HG02870 (cell line): ENCODE measurements at regions not wholly inside any gene's neighbourhood (a gene's known extent, or its start where the extent isn't known, plus 50 kb on each side); places are given as distances from the start of the nearest gene placed in this dataset.
"Not testable (repeated sequence)": the region's sequence is repeated elsewhere in the genome, so short reads cannot be mapped to it uniquely, and the experiment has no call there.

Experiments used
- ATAC-seq: cut with Tn5 transposase; IDR thresholded peaks from one replicate; pipeline ENCODE4 v1.9.1; 2021; ENCODE audit warnings: mild to moderate bottlenecking, moderate library complexity; ENCODE audit not compliant: unreplicated experiment

- ATAC-seq: no peak
These were observed 263.1 kb upstream of the RGMB start for GRCh38 chr5:98510143-98510985.

GRCh38 chr5:98513380-98513779 is 260.1 kb upstream of the RGMB start:
- no peak for ATAC-seq

- ATAC-seq: no peak
These were observed 259.2 kb upstream of the RGMB start for GRCh38 chr5:98514215-98514614.

- ATAC-seq: no peak
These were observed 256.8 kb upstream of the RGMB start for GRCh38 chr5:98516701-98517100.

- no peak for ATAC-seq
These were observed 255.7 kb upstream of the RGMB start for GRCh38 chr5:98517560-98518366.

DNA sequence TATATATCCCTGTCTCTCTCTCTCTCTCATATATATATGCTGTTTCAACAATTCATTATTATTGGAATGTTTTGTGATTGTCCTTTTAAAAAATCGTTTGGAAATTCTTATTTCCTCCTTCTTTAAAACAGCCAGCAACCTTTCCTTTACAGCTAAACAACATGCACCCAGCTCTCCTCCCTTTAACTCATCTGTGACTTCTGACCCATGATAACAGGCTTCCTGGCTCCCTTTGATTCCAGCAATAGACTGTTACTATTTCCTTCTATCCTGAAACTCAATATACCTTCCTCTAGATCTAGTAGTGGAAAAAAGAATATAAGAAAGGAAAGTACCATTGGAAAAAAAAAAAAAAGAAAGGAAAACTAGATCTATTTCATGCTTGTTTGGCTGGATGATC is 254.7 kb upstream of the RGMB start:
- ATAC-seq: no peak

DNA sequence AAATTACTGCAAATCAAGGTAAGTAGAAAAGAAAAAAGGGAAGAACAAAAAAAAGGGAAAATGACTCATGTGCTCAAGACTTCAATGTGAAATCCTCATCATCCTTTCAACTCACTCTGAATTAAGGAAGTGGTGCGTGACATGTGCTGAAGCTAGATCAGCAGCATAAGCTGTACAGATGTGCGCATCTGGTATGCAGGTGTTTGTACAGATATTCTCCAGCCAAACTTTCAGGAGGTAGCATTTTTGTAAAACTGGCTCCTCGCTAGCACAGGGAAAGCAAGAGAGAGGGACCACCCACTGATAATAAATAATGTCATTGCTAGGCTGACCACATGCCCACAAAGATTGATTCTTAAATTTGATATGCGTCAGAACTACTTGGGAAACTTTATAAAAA is 253.9 kb upstream of the RGMB start:
- ATAC-seq: no peak

DNA sequence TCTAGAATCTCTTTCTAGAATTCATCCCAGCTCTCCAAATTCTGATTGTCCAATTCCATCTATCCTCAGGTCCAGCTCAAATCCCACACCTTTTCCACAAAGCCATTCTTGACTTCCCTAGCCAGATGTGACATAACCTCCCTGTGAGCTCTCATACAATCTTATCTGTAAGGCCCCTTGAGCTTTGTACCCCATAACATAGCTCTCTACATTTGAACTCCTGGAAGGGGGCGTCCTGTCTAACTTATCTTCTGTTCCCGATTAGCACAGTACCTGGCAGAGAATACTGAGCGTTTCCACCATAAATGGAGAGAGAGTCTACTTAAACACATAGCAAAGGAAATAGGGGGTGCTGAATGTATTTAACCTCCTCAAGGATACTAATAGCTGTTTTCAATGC is 251.6 kb upstream of the RGMB start:
- ATAC-seq: no peak

- ATAC-seq: no peak
These were observed 248.7 kb upstream of the RGMB start for GRCh38 chr5:98524773-98525172.

DNA sequence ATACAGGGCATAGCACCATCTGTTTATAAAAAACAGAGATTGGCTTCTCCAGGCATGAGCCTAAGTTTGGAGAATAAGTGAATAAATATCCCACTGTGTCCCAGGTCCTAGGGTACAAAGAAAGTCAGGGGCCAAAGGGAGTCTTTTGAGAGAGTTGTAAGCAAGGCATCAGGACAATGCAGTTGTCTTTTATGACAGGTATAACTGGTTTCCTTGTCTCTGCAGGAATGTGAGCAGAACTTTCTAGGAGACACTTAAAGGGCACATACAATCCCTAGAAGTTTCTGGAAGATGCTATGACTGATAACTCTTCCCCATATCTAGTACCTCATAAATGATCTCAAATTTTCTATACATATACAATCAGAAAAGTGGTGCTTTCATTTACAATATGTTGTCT is 245.6 kb upstream of the RGMB start:
- ATAC-seq: no peak

DNA sequence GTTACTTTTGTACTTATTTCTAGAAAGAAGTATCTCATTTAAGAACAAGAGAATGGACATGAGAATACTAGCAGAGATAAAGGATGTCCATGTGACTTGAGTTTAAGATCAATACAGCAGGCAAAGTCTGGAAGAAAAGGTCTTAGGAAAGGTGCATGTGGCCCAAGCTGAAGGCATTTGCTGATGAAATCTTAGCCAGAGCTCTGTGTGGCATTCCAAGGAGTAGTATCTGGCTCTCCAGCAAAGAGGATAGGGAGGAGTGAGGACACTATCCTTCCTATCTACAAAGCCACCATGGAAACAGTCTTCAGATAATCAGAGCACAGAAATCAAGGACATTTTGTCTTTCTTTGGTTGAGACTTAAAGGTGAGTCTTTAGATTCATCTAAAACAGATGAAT is 244.1 kb upstream of the RGMB start:
- no peak for ATAC-seq

DNA sequence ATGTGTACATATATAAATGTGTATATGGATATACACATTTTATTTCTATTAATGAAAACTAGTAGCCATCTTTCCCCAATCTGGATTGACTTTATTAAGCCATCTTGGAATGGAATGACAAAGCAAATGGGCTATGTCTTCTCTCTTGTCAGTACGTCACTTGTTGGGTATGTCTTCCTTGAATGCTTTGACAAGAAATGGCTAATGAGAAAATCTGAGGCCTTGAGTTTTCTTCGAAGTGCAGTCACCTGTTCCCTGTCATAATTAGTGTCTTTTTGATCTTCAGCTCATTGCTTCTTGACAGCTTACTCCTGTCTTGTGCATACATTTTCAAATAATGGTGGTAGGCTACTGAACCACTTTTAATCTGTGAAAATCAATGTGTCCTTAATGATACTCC is 243.2 kb upstream of the RGMB start:
- ATAC-seq: no peak

DNA sequence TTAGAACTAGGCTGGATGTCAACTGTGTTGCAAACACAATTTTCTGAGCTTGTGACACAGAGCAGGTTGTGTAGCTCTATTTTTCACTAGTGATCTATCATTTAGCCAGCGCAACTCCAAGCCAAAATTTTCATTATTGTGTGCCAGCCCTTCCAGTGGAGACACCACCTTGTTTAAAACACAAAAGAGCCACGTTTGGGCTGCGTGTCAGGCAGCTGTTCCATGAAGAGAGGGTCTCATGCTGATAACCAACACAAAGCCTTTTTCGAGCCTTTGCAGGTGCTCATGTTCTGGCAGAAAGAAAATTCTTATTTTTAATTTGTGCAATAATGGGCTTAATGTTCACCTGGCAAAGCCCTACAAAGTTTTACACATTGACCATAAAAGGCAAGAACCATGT is 237.6 kb upstream of the RGMB start:
- ATAC-seq: no peak

DNA sequence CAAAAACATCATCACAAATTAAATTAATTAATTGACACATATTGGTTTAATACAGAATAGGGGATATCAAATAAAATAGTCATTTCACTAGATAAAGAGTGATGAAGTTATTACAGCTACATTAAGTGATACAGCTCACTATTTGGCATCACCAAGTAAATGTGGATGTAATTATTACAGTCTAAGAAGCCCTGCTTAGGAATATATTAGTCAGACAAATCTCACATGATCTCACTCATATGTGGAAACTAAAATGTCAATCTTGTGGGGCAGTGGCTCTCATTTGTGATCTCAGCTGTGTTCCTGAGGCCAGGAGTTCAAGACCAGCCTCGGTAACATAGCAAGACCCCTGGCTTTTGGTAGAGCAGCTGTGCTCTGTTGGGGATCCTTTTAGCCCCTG is 233.4 kb upstream of the RGMB start:
- ATAC-seq: no peak

DNA sequence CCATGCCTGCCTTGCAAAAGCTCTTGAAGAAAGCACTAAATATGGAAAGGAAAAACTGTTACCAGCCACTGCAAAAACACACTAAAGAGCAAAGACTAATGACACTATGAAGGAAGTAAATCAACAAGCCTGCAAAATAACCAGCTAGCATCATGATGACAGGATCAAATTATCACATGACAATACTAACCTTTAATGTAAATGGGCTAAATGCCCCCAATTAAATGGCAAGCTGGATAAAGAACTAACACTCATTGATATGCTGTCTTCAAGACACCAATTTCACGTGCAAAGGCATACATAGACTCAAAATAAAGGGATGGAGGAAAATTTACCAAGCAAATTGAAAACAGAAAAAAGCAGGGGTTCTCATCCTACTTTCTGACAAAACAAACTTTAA is 231.8 kb upstream of the RGMB start:
- no peak for ATAC-seq

GRCh38 chr5:98543490-98543889 is 230.0 kb upstream of the RGMB start:
- peak; percentile 57 for ATAC-seq

GRCh38 chr5:98546924-98547323 is 226.5 kb upstream of the RGMB start:
- not testable (repeated sequence) for ATAC-seq

DNA sequence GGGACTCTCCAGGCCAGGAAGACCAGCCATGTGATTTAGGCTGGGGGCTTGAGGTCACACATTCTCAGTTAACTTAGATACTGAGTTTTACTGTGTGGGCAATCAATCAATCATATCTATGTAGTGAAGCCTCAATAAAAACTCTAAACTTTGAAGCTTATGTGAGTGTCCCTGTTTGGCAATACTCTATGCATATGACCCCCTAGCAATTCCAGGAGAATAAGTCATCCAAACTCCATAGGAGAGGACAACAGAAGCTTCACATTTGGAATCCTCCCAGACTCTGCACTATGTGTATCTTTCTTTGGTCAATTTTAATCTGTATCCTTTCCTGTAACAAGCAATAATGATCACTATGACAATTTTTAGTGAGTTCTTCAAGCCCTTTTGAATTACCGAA is 216.8 kb upstream of the RGMB start:
- ATAC-seq: no peak

DNA sequence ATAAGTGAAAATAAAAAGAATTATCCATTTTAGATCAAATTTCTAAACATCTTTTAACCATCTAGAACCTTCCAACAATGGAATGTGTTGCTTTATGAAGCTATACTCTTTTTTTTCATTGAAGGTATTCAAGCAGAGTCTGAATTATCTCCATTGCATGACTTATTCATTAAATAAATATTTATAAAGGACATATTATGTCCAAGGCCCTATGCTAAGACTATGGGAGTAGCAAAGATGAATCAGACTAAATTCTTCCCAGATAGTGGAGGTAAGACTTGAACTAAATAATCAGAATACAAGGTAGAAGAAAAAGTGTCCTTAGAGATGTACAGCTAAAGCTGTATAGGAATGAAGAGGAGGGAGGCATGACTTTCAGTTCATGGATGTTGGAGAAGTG is 215.5 kb upstream of the RGMB start:
- no peak for ATAC-seq

- no peak for ATAC-seq
These were observed 209.4 kb upstream of the RGMB start for GRCh38 chr5:98563885-98564653.

GRCh38 chr5:98564836-98565235 is 208.6 kb upstream of the RGMB start:
- ATAC-seq: no peak

- no peak for ATAC-seq
These were observed 205.1 kb upstream of the RGMB start for GRCh38 chr5:98568336-98568735.
